Astrocyte (in vitro differentiated cells and primary cell): ENCODE measurements at regions not wholly inside any gene's neighbourhood (a gene's known extent, or its start where the extent isn't known, plus 50 kb on each side); places are given as distances from the start of the nearest gene placed in this dataset.

ENCODE experiments used
- DNase-seq: peaks from one replicate; pipeline ENCODE4 v3.0.0-alpha.2; 2010; ENCODE audit warnings: low read depth
- FAIRE-seq: peaks from 2 replicates; lab custom pipeline; 2011; peaks lifted over from hg19 to GRCh38; lab: Jason Lieb, UNC
- H2AFZ ChIP-seq: 2 replicates; pipeline ENCODE4 v1.6.0; 2012; ENCODE audit warnings: low read depth, low read length, inconsistent platforms
- H3K27ac ChIP-seq: 2 replicates; pipeline ENCODE4 v1.5.1; 2011; ENCODE audit warnings: low read depth, low read length, inconsistent platforms
- H3K27me3 ChIP-seq: 2 replicates; pipeline ENCODE4 v1.6.0; 2011; ENCODE audit warnings: low read length, inconsistent platforms; ENCODE audit not compliant: insufficient read depth
- H3K36me3 ChIP-seq: 2 replicates; pipeline ENCODE4 v1.5.1; 2011; ENCODE audit warnings: low read length, inconsistent platforms; ENCODE audit not compliant: insufficient read depth
- H3K4me1 ChIP-seq: 2 replicates; pipeline ENCODE4 v1.5.1; 2011; ENCODE audit warnings: low read length, inconsistent platforms; ENCODE audit not compliant: insufficient read depth
- H3K4me2 ChIP-seq: 2 replicates; pipeline ENCODE4 v1.6.0; 2012; ENCODE audit warnings: low read length, inconsistent platforms
- H3K4me3 ChIP-seq: 2 replicates; pipeline ENCODE4 v1.5.1; 2011; ENCODE audit warnings: low read depth, mild to moderate bottlenecking, low read length, inconsistent platforms; ENCODE audit not compliant: insufficient read depth
- H3K79me2 ChIP-seq: 2 replicates; pipeline ENCODE4 v1.6.0; 2012; ENCODE audit warnings: mild to moderate bottlenecking, low read length, inconsistent platforms; ENCODE audit not compliant: insufficient read depth
- H3K9ac ChIP-seq: 2 replicates; pipeline ENCODE4 v1.6.0; 2012; ENCODE audit warnings: mild to moderate bottlenecking, low read length, inconsistent platforms
- H3K9me3 ChIP-seq: 2 replicates; pipeline ENCODE4 v1.5.1; 2012; ENCODE audit warnings: low read depth, mild to moderate bottlenecking, low read length, inconsistent platforms; ENCODE audit not compliant: insufficient read depth
- H4K20me1 ChIP-seq: 2 replicates; pipeline ENCODE4 v1.6.0; 2012; ENCODE audit warnings: low read length, inconsistent platforms; ENCODE audit not compliant: insufficient read depth
- H3K27ac Mint-ChIP-seq: one replicate; pipeline ENCODE4 v1.8.0; 2021; ENCODE audit warnings: mild to moderate bottlenecking, mixed read lengths; ENCODE audit not compliant: unreplicated experiment
- H3K27me3 Mint-ChIP-seq: one replicate; pipeline ENCODE4 v1.8.0; 2021; ENCODE audit warnings: low read depth, mixed read lengths; ENCODE audit not compliant: unreplicated experiment
- H3K36me3 Mint-ChIP-seq: one replicate; pipeline ENCODE4 v1.8.0; 2021; ENCODE audit warnings: low read depth, mixed read lengths; ENCODE audit not compliant: unreplicated experiment
- H3K4me1 Mint-ChIP-seq: one replicate; pipeline ENCODE4 v1.8.0; 2021; ENCODE audit warnings: low read depth, mixed read lengths; ENCODE audit not compliant: unreplicated experiment
- H3K4me3 Mint-ChIP-seq: one replicate; pipeline ENCODE4 v1.8.0; 2021; ENCODE audit warnings: mild to moderate bottlenecking, moderate library complexity, mixed read lengths; ENCODE audit not compliant: unreplicated experiment
- H3K9me3 Mint-ChIP-seq: one replicate; pipeline ENCODE4 v1.8.0; 2021; ENCODE audit warnings: mild to moderate bottlenecking, mixed read lengths; ENCODE audit not compliant: unreplicated experiment
- EZH2 ChIP-seq: IDR thresholded peaks from 2 replicates; pipeline ENCODE4 v1.6.1; 2012; ENCODE audit warnings: mild to moderate bottlenecking, low read length, inconsistent platforms; ENCODE audit not compliant: insufficient read depth
- TF ChIP-seq, protein P1 (sequence below): IDR thresholded peaks from 2 replicates; pipeline ENCODE4 v1.5.1; 2011; ENCODE audit warnings: low read depth, mild to moderate bottlenecking, inconsistent platforms, low read length, moderate library complexity; ENCODE audit not compliant: insufficient read depth

DNA sequence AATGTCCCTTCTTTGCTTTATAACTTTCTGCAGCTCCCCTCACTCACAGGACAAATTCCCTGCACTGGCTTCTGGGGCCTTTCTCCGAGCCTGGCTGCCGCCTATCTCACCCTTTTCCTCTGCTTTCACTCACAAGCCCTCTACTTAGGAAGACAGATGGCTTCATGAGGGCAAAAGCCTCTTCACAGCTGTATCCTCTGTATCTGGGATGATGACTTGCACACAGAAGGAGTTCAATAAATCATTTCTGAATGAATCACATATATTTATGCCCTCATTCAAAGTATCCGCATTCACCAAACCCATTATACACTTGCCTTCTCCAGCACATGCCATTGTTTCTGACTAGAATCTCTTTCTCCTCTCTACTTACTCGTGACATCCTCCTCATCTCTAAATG is 159.0 kb upstream of the RIPOR2 start:
- no peak overlapping the region for H3K4me3 Mint-ChIP-seq
- Histone ChIP-seq H3K79me2 (no peaks in the 10 kb centered on the region), H3K4me2 (no peak overlapping the region), H3K9me3 (no peaks in the 10 kb centered on the region), H2AFZ (no peak overlapping the region), H4K20me1 (no peaks in the 10 kb centered on the region), H3K4me3 (no peak overlapping the region), H3K9ac (no peak overlapping the region), H3K36me3 (no peaks in the 10 kb centered on the region), H3K4me1 (no peaks in the 10 kb centered on the region), H3K27ac (no peak overlapping the region), H3K27me3 (no peaks in the 10 kb centered on the region)
- DNase-seq, result no peak
- H3K4me1 Mint-ChIP-seq, result no peaks in the 10 kb centered on the region
- no peaks in the 10 kb centered on the region for H3K36me3 Mint-ChIP-seq
- TF ChIP-seq, protein P1, sequence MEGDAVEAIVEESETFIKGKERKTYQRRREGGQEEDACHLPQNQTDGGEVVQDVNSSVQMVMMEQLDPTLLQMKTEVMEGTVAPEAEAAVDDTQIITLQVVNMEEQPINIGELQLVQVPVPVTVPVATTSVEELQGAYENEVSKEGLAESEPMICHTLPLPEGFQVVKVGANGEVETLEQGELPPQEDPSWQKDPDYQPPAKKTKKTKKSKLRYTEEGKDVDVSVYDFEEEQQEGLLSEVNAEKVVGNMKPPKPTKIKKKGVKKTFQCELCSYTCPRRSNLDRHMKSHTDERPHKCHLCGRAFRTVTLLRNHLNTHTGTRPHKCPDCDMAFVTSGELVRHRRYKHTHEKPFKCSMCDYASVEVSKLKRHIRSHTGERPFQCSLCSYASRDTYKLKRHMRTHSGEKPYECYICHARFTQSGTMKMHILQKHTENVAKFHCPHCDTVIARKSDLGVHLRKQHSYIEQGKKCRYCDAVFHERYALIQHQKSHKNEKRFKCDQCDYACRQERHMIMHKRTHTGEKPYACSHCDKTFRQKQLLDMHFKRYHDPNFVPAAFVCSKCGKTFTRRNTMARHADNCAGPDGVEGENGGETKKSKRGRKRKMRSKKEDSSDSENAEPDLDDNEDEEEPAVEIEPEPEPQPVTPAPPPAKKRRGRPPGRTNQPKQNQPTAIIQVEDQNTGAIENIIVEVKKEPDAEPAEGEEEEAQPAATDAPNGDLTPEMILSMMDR, result no peak
- TF ChIP-seq EZH2, result no peak
- FAIRE-seq, result no peak
- peaks cover 4% of the 10 kb centered on the region for H3K27me3 Mint-ChIP-seq
- H3K9me3 Mint-ChIP-seq, result no peaks in the 10 kb centered on the region
- no peak overlapping the region for H3K27ac Mint-ChIP-seq

DNA sequence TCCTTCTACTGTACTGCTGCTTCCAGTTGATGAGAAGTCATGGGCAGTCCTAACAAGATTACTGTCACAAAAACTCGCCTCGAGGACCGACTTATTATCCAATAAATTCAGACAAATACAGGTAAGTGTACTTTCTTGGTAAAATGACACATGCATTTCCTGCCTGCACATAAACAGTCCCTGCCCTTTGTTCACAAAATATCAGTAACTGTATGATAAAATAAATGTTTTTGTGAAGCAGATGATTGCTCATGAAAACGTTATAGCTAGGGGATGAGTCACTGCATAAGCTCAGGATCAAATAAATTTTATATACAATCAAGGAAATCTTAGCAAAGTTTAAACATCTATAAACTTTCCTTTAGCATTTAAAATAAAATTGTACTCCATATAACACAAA is 164.5 kb upstream of the RIPOR2 start:
- H3K4me3 ChIP-seq, result no peak overlapping the region
- H3K36me3 ChIP-seq, result no peaks in the 10 kb centered on the region
- H3K27me3 ChIP-seq, result no peaks in the 10 kb centered on the region
- no peak overlapping the region for H2AFZ ChIP-seq
- H3K27ac ChIP-seq, result no peak overlapping the region
- DNase-seq (no peak), FAIRE-seq (no peak)
- Mint-ChIP-seq H3K36me3 (no peaks in the 10 kb centered on the region), H3K27ac (no peak overlapping the region), H3K4me1 (no peaks in the 10 kb centered on the region), H3K27me3 (peaks cover 4% of the 10 kb centered on the region), H3K9me3 (no peaks in the 10 kb centered on the region), H3K4me3 (no peak overlapping the region)
- H3K4me2 ChIP-seq, result no peak overlapping the region
- H4K20me1 ChIP-seq, result no peaks in the 10 kb centered on the region
- no peak for TF ChIP-seq EZH2
- TF ChIP-seq, protein P1, result no peak
- no peak overlapping the region for H3K9ac ChIP-seq
- H3K9me3 ChIP-seq, result no peaks in the 10 kb centered on the region
- H3K79me2 ChIP-seq, result no peaks in the 10 kb centered on the region
- H3K4me1 ChIP-seq, result no peaks in the 10 kb centered on the region

DNA sequence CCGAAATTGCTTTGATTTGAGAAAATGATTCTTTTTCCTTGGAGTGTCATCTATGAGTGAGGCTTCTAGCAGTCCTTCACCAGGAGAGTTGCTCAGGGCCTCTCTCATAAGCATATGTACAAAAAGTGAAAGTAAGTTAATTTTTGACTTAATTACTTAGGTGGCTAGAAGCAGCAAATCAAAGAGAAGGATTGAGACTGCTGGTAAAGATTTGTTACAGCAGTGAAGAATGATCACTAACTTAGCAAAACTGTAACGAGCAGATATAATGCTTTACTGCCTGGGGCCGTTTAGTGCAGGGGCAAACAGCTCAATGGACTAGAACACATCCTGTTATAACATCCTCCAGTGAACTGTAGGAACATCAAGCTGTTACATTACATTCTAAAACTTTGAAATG is 167.8 kb upstream of the RIPOR2 start:
- Histone ChIP-seq H3K4me2 (no peak overlapping the region), H3K27ac (no peak overlapping the region), H3K36me3 (no peaks in the 10 kb centered on the region), H3K4me3 (no peak overlapping the region), H3K9ac (no peak overlapping the region), H4K20me1 (no peaks in the 10 kb centered on the region), H2AFZ (no peak overlapping the region), H3K9me3 (no peaks in the 10 kb centered on the region), H3K4me1 (no peaks in the 10 kb centered on the region), H3K27me3 (no peaks in the 10 kb centered on the region), H3K79me2 (no peaks in the 10 kb centered on the region)
- DNase-seq (no peak), FAIRE-seq (no peak)
- Mint-ChIP-seq H3K27me3 (peaks cover 9% of the 10 kb centered on the region), H3K27ac (no peak overlapping the region), H3K36me3 (no peaks in the 10 kb centered on the region), H3K4me3 (no peak overlapping the region), H3K9me3 (peaks cover 2% of the 10 kb centered on the region), H3K4me1 (no peaks in the 10 kb centered on the region)
- no peak for TF ChIP-seq EZH2
- TF ChIP-seq, protein P1, result no peak
